Suppressor macrophage treated with lipopolysaccharide for 4 hours (primary cell): ENCODE measurements at regions not wholly inside any gene's neighbourhood (a gene's known extent, or its start where the extent isn't known, plus 50 kb on each side); places are given as distances from the start of the nearest gene placed in this dataset.

Experiments
- DNase-seq: peaks from one replicate; pipeline ENCODE4 v3.0.0-alpha.2; 2020

- no peak for DNase-seq
These were observed 75.8 kb upstream of the SOX5 start for GRCh38 chr12:24025153-24025798.

GRCh38 chr12:24023081-24023480, 73.6 kb upstream of the SOX5 start:
- no peak for DNase-seq

- DNase-seq, result no peak
These were observed 71.7 kb upstream of the SOX5 start for GRCh38 chr12:24021164-24021502.

GRCh38 chr12:24020397-24021163, 71.1 kb upstream of the SOX5 start:
- DNase-seq, result no peak

- DNase-seq, result no peak
These were observed 66.3 kb upstream of the SOX5 start for GRCh38 chr12:24015833-24016160.

- no peak for DNase-seq
These were observed 65.7 kb upstream of the SOX5 start for GRCh38 chr12:24014915-24015832.

- no peak for DNase-seq
These were observed 64.8 kb upstream of the SOX5 start for GRCh38 chr12:24014240-24014639.

- no peak for DNase-seq
These were observed 63.1 kb upstream of the SOX5 start for GRCh38 chr12:24012528-24012927.

GRCh38 chr12:24011927-24012507, 62.5 kb upstream of the SOX5 start:
- no peak for DNase-seq

GRCh38 chr12:24008166-24008565, 58.7 kb upstream of the SOX5 start:
- no peak for DNase-seq
